WTC11 (cell line): ENCODE measurements at regions not wholly inside any gene's neighbourhood (a gene's known extent, or its start where the extent isn't known, plus 50 kb on each side); places are given as distances from the start of the nearest gene placed in this dataset.

Experiments
- ATF2 ChIP-seq: sonication (generic); formaldehyde crosslinking; IDR thresholded peaks from 2 replicates; pipeline ENCODE4 v1.8.1; 2022; ENCODE audit warnings: low read depth, missing genetic modification reagents, borderline replicate concordance
- ELF4 ChIP-seq: sonication (generic); formaldehyde crosslinking; IDR thresholded peaks from 2 replicates; pipeline ENCODE4 v1.8.1; 2022; ENCODE audit warnings: low read depth, mild to moderate bottlenecking, moderate library complexity, missing genetic modification reagents
- ESRRA ChIP-seq: sonication (generic); formaldehyde crosslinking; IDR thresholded peaks from 2 replicates; pipeline ENCODE4 v1.8.1; 2022; ENCODE audit warnings: mild to moderate bottlenecking, missing genetic modification reagents, borderline replicate concordance
- FOXJ3 ChIP-seq: sonication (generic); formaldehyde crosslinking; IDR thresholded peaks from 2 replicates; pipeline ENCODE4 v1.9.0; 2021; ENCODE audit warnings: missing genetic modification reagents, mild to moderate bottlenecking, borderline replicate concordance
- IRF1 ChIP-seq: sonication (generic); formaldehyde crosslinking; IDR thresholded peaks from 2 replicates; pipeline ENCODE4 v1.8.0; 2023; ENCODE audit warnings: missing genetic modification reagents
- NR1H2 ChIP-seq: sonication (generic); formaldehyde crosslinking; IDR thresholded peaks from 2 replicates; pipeline ENCODE4 v1.9.0; 2021; ENCODE audit warnings: mild to moderate bottlenecking, moderate library complexity, missing genetic modification reagents
- ZNF138 ChIP-seq: sonication (generic); formaldehyde crosslinking; conservative IDR thresholded peaks from 2 replicates; pipeline ENCODE4 v1.8.1; 2022; ENCODE audit warnings: mild to moderate bottlenecking, moderate library complexity, missing genetic modification reagents
- ZNF263 ChIP-seq: sonication (generic); formaldehyde crosslinking; IDR thresholded peaks from 2 replicates; pipeline ENCODE4 v1.8.1; 2022; ENCODE audit warnings: low read depth, mild to moderate bottlenecking, moderate library complexity, missing genetic modification reagents
- TF ChIP-seq, protein P1 (sequence below): sonication (generic); formaldehyde crosslinking; IDR thresholded peaks from 2 replicates; pipeline ENCODE4 v1.8.0; 2022; ENCODE audit warnings: mild to moderate bottlenecking, missing genetic modification reagents
- TF ChIP-seq, protein P2 (sequence below): fragments of 200-600 bp; IDR thresholded peaks from 2 replicates; pipeline ENCODE4 v1.8.0; 2022; ENCODE audit warnings: antibody characterized with exemption

DNA sequence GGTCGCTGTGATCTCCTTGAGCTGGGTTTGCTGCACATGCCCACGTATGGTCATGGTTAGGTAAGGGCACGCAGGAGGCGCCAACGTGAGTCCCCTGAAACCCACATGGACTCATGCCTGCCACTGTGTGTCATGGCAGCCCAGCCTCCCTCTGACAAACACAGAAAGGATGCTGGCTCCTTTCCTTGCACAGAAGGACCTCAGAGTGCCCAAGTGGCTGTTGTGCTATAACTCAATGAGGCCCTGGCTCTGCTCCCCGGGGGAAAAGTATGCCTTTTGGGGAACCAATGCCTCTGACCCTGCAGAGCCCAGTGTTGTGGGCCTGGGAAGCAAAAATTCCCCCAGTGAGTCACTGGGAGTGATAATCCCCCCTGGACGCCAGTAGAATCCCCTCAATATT is 233.9 kb downstream of the VAPA start:
- TF ChIP-seq, protein P1, sequence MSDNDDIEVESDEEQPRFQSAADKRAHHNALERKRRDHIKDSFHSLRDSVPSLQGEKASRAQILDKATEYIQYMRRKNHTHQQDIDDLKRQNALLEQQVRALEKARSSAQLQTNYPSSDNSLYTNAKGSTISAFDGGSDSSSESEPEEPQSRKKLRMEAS (CRISPR knock-in tag), result no peak
- TF ChIP-seq, protein P2, sequence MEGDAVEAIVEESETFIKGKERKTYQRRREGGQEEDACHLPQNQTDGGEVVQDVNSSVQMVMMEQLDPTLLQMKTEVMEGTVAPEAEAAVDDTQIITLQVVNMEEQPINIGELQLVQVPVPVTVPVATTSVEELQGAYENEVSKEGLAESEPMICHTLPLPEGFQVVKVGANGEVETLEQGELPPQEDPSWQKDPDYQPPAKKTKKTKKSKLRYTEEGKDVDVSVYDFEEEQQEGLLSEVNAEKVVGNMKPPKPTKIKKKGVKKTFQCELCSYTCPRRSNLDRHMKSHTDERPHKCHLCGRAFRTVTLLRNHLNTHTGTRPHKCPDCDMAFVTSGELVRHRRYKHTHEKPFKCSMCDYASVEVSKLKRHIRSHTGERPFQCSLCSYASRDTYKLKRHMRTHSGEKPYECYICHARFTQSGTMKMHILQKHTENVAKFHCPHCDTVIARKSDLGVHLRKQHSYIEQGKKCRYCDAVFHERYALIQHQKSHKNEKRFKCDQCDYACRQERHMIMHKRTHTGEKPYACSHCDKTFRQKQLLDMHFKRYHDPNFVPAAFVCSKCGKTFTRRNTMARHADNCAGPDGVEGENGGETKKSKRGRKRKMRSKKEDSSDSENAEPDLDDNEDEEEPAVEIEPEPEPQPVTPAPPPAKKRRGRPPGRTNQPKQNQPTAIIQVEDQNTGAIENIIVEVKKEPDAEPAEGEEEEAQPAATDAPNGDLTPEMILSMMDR, result no peak
- TF ChIP-seq ATF2 (CRISPR knock-in tag) (no peak), ZNF263 (CRISPR knock-in tag) (no peak), FOXJ3 (no peak), ELF4 (CRISPR knock-in tag) (no peak), ZNF138 (CRISPR knock-in tag) (no peak), ESRRA (CRISPR knock-in tag) (no peak), NR1H2 (no peak), IRF1 (CRISPR knock-in tag) (no peak)
